ENCODE measurements at regions not wholly inside any gene's neighbourhood (a gene's known extent, or its start where the extent isn't known, plus 50 kb on each side); places are given as distances from the start of the nearest gene placed in this dataset.
"Not testable (repeated sequence)": the region's sequence is repeated elsewhere in the genome, so short reads cannot be mapped to it uniquely, and the experiment has no call there.

- not testable (repeated sequence) for ATAC-seq; DNase-seq (ENCODE audit: low spot score)
Measured at GRCh38 chr2:110336071-110336470, 123.7 kb upstream of the MTLN start.

- not testable (repeated sequence) for ATAC-seq; DNase-seq (ENCODE audit: low spot score)
Measured at GRCh38 chr2:110335415-110336049, 123.2 kb upstream of the MTLN start.

GRCh38 chr2:110333114-110334095 lies 121.1 kb upstream of the MTLN start:
- not testable (repeated sequence) for ATAC-seq; DNase-seq (ENCODE audit: low spot score)

- not testable (repeated sequence) for DNase-seq (ENCODE audit: low spot score); ATAC-seq
Measured at GRCh38 chr2:110331625-110332024, 119.3 kb upstream of the MTLN start.

GRCh38 chr2:110329760-110330159 lies 117.4 kb upstream of the MTLN start:
- not testable (repeated sequence) for DNase-seq (ENCODE audit: low spot score); ATAC-seq

GRCh38 chr2:110329158-110329557 lies 116.8 kb upstream of the MTLN start:
- not testable (repeated sequence) for DNase-seq (ENCODE audit: low spot score); ATAC-seq

GRCh38 chr2:110328677-110329076 lies 116.3 kb upstream of the MTLN start:
- not testable (repeated sequence) for DNase-seq (ENCODE audit: low spot score)
- ATAC-seq: peak; percentile 18

GRCh38 chr2:110323832-110324231 lies 111.5 kb upstream of the MTLN start:
- DNase-seq (ENCODE audit: low spot score); ATAC-seq: not testable (repeated sequence)

- not testable (repeated sequence) for ATAC-seq; DNase-seq (ENCODE audit: low spot score)
Measured at GRCh38 chr2:110322535-110322934, 110.2 kb upstream of the MTLN start.

- DNase-seq (ENCODE audit: low spot score); ATAC-seq: not testable (repeated sequence)
Measured at GRCh38 chr2:110320834-110321563, 108.7 kb upstream of the MTLN start.

GRCh38 chr2:110318898-110319297 lies 106.6 kb upstream of the MTLN start:
- ATAC-seq; DNase-seq (ENCODE audit: low spot score): not testable (repeated sequence)

GRCh38 chr2:110317377-110317776 lies 105.0 kb upstream of the MTLN start:
- not testable (repeated sequence) for DNase-seq (ENCODE audit: low spot score); ATAC-seq

- ATAC-seq; DNase-seq (ENCODE audit: low spot score): not testable (repeated sequence)
Measured at GRCh38 chr2:110316051-110316865, 103.9 kb upstream of the MTLN start.

GRCh38 chr2:110315054-110315820 lies 102.9 kb upstream of the MTLN start:
- not testable (repeated sequence) for ATAC-seq; DNase-seq (ENCODE audit: low spot score)

GRCh38 chr2:110314472-110314871 lies 102.1 kb upstream of the MTLN start:
- not testable (repeated sequence) for ATAC-seq; DNase-seq (ENCODE audit: low spot score)

GRCh38 chr2:110313032-110313431 lies 100.7 kb upstream of the MTLN start:
- ATAC-seq: not testable (repeated sequence)

GRCh38 chr2:110311713-110312444 lies 99.5 kb upstream of the MTLN start:
- not testable (repeated sequence) for DNase-seq (ENCODE audit: low spot score); ATAC-seq

More at GRCh38 chr2:110313032-110313431, 100.7 kb upstream of the MTLN start:
- not testable (repeated sequence) for DNase-seq (ENCODE audit: low spot score)

GRCh38 chr2:110310988-110311475 lies 98.7 kb upstream of the MTLN start:
- DNase-seq (ENCODE audit: low spot score); ATAC-seq: not testable (repeated sequence)

All from left lobe of liver (tissue), 2 donors.